Endothelial cell (in vitro differentiated cells): ENCODE measurements at regions not wholly inside any gene's neighbourhood (a gene's known extent, or its start where the extent isn't known, plus 50 kb on each side); places are given as distances from the start of the nearest gene placed in this dataset.
"Not testable (repeated sequence)": the region's sequence is repeated elsewhere in the genome, so short reads cannot be mapped to it uniquely, and the experiment has no call there.

Experiments
- DNase-seq: peaks from one replicate; pipeline ENCODE4 v3.0.0; 2021; ENCODE audit warnings: low spot score
- H3K27ac Mint-ChIP-seq: one replicate; pipeline ENCODE4 v1.8.0; 2021; ENCODE audit warnings: mixed read lengths, inconsistent platforms; ENCODE audit not compliant: unreplicated experiment
- H3K27me3 Mint-ChIP-seq: one replicate; pipeline ENCODE4 v1.8.0; 2021; ENCODE audit warnings: mild to moderate bottlenecking, moderate library complexity, mixed read lengths, inconsistent platforms; ENCODE audit not compliant: unreplicated experiment
- H3K36me3 Mint-ChIP-seq: one replicate; pipeline ENCODE4 v1.8.0; 2021; ENCODE audit warnings: mild to moderate bottlenecking, low read depth, mixed read lengths, inconsistent platforms; ENCODE audit not compliant: unreplicated experiment
- H3K4me1 Mint-ChIP-seq: one replicate; pipeline ENCODE4 v1.8.0; 2021; ENCODE audit warnings: mild to moderate bottlenecking, mixed read lengths, inconsistent platforms; ENCODE audit not compliant: unreplicated experiment
- H3K4me3 Mint-ChIP-seq: one replicate; pipeline ENCODE4 v1.8.0; 2021; ENCODE audit warnings: mild to moderate bottlenecking, mixed read lengths, inconsistent platforms; ENCODE audit not compliant: unreplicated experiment
- H3K9me3 Mint-ChIP-seq: one replicate; pipeline ENCODE4 v1.8.0; 2021; ENCODE audit warnings: mixed read lengths, inconsistent platforms; ENCODE audit not compliant: unreplicated experiment
- CTCF ChIP-seq: fragments of 200-600 bp; sonication (generic); IDR thresholded peaks from one replicate; pipeline ENCODE4 v1.5.0; 2021; ENCODE audit warnings: antibody characterized with exemption; ENCODE audit not compliant: unreplicated experiment

- Mint-ChIP-seq H3K4me3 (no peak overlapping the region), H3K4me1 (peaks cover 24% of the 10 kb centered on the region), H3K27ac (no peak overlapping the region), H3K36me3 (no peaks in the 10 kb centered on the region), H3K27me3 (peaks cover 8% of the 10 kb centered on the region), H3K9me3 (no peaks in the 10 kb centered on the region)
- no peak for TF ChIP-seq CTCF
- DNase-seq = no peak
Measured at GRCh38 chr15:70375586-70375985, 277.9 kb upstream of the TLE3 start.

- no peak for DNase-seq
- Mint-ChIP-seq H3K27me3 (peaks cover 11% of the 10 kb centered on the region), H3K36me3 (no peaks in the 10 kb centered on the region), H3K9me3 (no peaks in the 10 kb centered on the region), H3K4me3 (no peak overlapping the region), H3K27ac (no peak overlapping the region), H3K4me1 (peaks cover 24% of the 10 kb centered on the region)
- TF ChIP-seq CTCF = no peak
Measured at GRCh38 chr15:70375006-70375431, 277.3 kb upstream of the TLE3 start.

- H3K27ac Mint-ChIP-seq = no peak overlapping the region
- no peak for TF ChIP-seq CTCF
- no peaks in the 10 kb centered on the region for H3K36me3 Mint-ChIP-seq
- peaks cover 9% of the 10 kb centered on the region for H3K27me3 Mint-ChIP-seq
- no peaks in the 10 kb centered on the region for H3K9me3 Mint-ChIP-seq
- DNase-seq = no peak
- H3K4me3 Mint-ChIP-seq = no peak overlapping the region
- H3K4me1 Mint-ChIP-seq = peaks cover 24% of the 10 kb centered on the region
Measured at GRCh38 chr15:70374096-70374495, 276.4 kb upstream of the TLE3 start.

- peaks cover 24% of the 10 kb centered on the region for H3K4me1 Mint-ChIP-seq
- H3K27ac Mint-ChIP-seq, DNase-seq, H3K27me3 Mint-ChIP-seq, H3K4me3 Mint-ChIP-seq, H3K9me3 Mint-ChIP-seq, H3K36me3 Mint-ChIP-seq: not testable (repeated sequence)
Measured at GRCh38 chr15:70373439-70373838, 275.7 kb upstream of the TLE3 start.

- DNase-seq, H3K27me3 Mint-ChIP-seq, H3K36me3 Mint-ChIP-seq, H3K4me1 Mint-ChIP-seq, H3K9me3 Mint-ChIP-seq, H3K27ac Mint-ChIP-seq, H3K4me3 Mint-ChIP-seq: not testable (repeated sequence)
Measured at GRCh38 chr15:70367913-70368705, 270.4 kb upstream of the TLE3 start.

DNA sequence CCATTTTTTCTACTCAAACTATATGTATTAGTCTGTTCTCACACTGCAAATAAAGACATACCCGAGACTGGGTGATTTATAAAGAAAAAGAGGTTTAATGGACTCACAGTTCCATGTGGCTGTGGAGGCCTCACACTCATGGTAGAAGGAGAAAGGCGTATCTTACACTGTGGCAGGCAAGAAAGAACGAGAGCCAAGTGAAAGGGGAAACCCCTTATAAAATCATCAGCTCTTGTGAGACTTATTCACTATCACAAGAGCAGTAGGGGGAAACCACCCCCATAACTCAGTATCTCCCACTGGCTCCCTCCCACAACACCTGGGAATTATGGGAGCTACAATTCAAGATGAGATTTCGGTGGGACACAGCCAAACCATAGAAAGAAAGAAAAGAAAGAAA lies 266.3 kb upstream of the TLE3 start:
- not testable (repeated sequence) for H3K27me3 Mint-ChIP-seq, H3K4me3 Mint-ChIP-seq, H3K27ac Mint-ChIP-seq, H3K36me3 Mint-ChIP-seq, DNase-seq, H3K4me1 Mint-ChIP-seq, H3K9me3 Mint-ChIP-seq
